Stomach (tissue), 4 donors: ENCODE measurements at regions not wholly inside any gene's neighbourhood (a gene's known extent, or its start where the extent isn't known, plus 50 kb on each side); places are given as distances from the start of the nearest gene placed in this dataset.

Experiments used
- CTCF ChIP-seq, 7 experiments: fragments of 450-650 bp in 4 of 7; fragments of 200-600 bp in 3 of 7; sonication (generic) in 3 of 7; IDR thresholded peaks; one replicate each; pipeline ENCODE4 v1.5.1; 2016 to 2019; ENCODE audit warnings: antibody characterized with exemption in 7 of 7, control low read depth in 2 of 7, mild to moderate bottlenecking in 1 of 7
- EP300 ChIP-seq: sonication (generic); formaldehyde crosslinking; IDR thresholded peaks from one replicate; pipeline ENCODE4 v1.6.1; 2017; ENCODE audit warnings: antibody characterized with exemption
- POLR2A ChIP-seq, 4 donors: fragments of 450-650 bp; IDR thresholded peaks; one replicate each; pipeline ENCODE4 v1.6.1; 2016; ENCODE audit warnings: antibody characterized with exemption in 4 of 4, control low read depth in 2 of 4, mild to moderate bottlenecking in 1 of 4, moderate library complexity in 1 of 4

- TF ChIP-seq CTCF (IDR thresholded peaks at IDR 0.05), result no peak
- no peak for TF ChIP-seq POLR2A (IDR thresholded peaks at IDR 0.05)
- TF ChIP-seq EP300, result no peak
These were observed 1803.5 kb upstream of the CDH6 start for GRCh38 chr5:29389993-29390392.
